ENCODE measurements at regions not wholly inside any gene's neighbourhood (a gene's known extent, or its start where the extent isn't known, plus 50 kb on each side); places are given as distances from the start of the nearest gene placed in this dataset.

- Histone ChIP-seq H3K27ac (ENCODE audit: extremely low read length, insufficient read depth, low read length) (no peak overlapping the region), H2AFZ (ENCODE audit: low read length) (no peak overlapping the region), H3K4me1 (ENCODE audit: insufficient read depth, low read length) (no peaks in the 10 kb centered on the region), H3K9me3 (ENCODE audit: low read length) (no peaks in the 10 kb centered on the region), H3K9ac (ENCODE audit: insufficient read depth, low read depth, low read length) (no peak overlapping the region), H3K79me2 (ENCODE audit: insufficient read depth, low read length) (no peaks in the 10 kb centered on the region), H4K20me1 (ENCODE audit: insufficient read depth, low read length) (no peaks in the 10 kb centered on the region), H3K36me3 (replicated peaks in 1 of 2; ENCODE audit: control insufficient read depth in 1 of 2, insufficient read depth in 2 of 2, low read length in 2 of 2) (no peaks in the 10 kb centered on the region), H3K4me2 (ENCODE audit: low read depth, low read length) (no peak overlapping the region), H3K4me3 (replicated peaks in 1 of 3; ENCODE audit: insufficient read depth in 1 of 3, low read depth in 2 of 3, low read length in 3 of 3) (no peak overlapping the region), H3K27me3 (ENCODE audit: control insufficient read depth in 1 of 2, insufficient read depth in 2 of 2, low read length in 2 of 2) (no peaks in the 10 kb centered on the region)
- 30% methylated on average over 7 of the region's 17 CpGs for WGBS (ENCODE audit: low lambda C conversion rate)
- ATAC-seq (no peak), DNase-seq (ENCODE audit: low spot score) (no peak), FAIRE-seq (no peak)
- CTCF ChIA-PET (ENCODE audit: low intra/inter-chr PET ratio, low total read pairs), result no interaction called here
- TF ChIP-seq ZKSCAN8 (CRISPR knock-in tag; IDR thresholded peaks at IDR 0.05; ENCODE audit: borderline replicate concordance) (no peak), ZFY (CRISPR knock-in tag; IDR thresholded peaks at IDR 0.05) (no peak), ZNF773 (CRISPR knock-in tag; IDR thresholded peaks at IDR 0.05; ENCODE audit: borderline replicate concordance) (no peak), PAX8 (CRISPR knock-in tag; IDR thresholded peaks at IDR 0.05; ENCODE audit: borderline replicate concordance) (no peak), POLR2AphosphoS2 (IDR thresholded peaks at IDR 0.05; ENCODE audit: low read depth, low read length) (no peak), IRX3 (CRISPR knock-in tag; IDR thresholded peaks at IDR 0.05; ENCODE audit: borderline replicate concordance, low read depth) (no peak), MXI1 (IDR thresholded peaks at IDR 0.05; ENCODE audit: borderline replicate concordance, low read depth, low read length) (no peak)
- TF ChIP-seq, protein P1, sequence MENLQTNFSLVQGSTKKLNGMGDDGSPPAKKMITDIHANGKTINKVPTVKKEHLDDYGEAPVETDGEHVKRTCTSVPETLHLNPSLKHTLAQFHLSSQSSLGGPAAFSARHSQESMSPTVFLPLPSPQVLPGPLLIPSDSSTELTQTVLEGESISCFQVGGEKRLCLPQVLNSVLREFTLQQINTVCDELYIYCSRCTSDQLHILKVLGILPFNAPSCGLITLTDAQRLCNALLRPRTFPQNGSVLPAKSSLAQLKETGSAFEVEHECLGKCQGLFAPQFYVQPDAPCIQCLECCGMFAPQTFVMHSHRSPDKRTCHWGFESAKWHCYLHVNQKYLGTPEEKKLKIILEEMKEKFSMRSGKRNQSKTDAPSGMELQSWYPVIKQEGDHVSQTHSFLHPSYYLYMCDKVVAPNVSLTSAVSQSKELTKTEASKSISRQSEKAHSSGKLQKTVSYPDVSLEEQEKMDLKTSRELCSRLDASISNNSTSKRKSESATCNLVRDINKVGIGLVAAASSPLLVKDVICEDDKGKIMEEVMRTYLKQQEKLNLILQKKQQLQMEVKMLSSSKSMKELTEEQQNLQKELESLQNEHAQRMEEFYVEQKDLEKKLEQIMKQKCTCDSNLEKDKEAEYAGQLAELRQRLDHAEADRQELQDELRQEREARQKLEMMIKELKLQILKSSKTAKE (CRISPR knock-in tag; IDR thresholded peaks at IDR 0.05; ENCODE audit: borderline replicate concordance), result no peak
- TF ChIP-seq, protein P2, sequence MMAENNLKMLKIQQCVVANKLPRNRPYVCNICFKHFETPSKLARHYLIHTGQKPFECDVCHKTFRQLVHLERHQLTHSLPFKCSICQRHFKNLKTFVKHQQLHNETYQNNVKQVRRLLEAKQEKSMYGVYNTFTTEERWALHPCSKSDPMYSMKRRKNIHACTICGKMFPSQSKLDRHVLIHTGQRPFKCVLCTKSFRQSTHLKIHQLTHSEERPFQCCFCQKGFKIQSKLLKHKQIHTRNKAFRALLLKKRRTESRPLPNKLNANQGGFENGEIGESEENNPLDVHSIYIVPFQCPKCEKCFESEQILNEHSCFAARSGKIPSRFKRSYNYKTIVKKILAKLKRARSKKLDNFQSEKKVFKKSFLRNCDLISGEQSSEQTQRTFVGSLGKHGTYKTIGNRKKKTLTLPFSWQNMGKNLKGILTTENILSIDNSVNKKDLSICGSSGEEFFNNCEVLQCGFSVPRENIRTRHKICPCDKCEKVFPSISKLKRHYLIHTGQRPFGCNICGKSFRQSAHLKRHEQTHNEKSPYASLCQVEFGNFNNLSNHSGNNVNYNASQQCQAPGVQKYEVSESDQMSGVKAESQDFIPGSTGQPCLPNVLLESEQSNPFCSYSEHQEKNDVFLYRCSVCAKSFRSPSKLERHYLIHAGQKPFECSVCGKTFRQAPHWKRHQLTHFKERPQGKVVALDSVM (CRISPR knock-in tag; IDR thresholded peaks at IDR 0.05), result no peak
- TF ChIP-seq, protein P3, sequence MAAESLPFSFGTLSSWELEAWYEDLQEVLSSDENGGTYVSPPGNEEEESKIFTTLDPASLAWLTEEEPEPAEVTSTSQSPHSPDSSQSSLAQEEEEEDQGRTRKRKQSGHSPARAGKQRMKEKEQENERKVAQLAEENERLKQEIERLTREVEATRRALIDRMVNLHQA (CRISPR knock-in tag; IDR thresholded peaks at IDR 0.05), result no peak
- no TSS peak for BruUV-seq (replicated peaks)
- POLR2A ChIA-PET, result no interaction called here
- in situ Hi-C loops (cut with HindIII; ENCODE audit: extremely low pct_ligation_motif_present, low pct_unique_long_range_greater_than_20kb) (no loop called here), intact Hi-C loops (cut with micrococcal nuclease; ENCODE audit: unreplicated experiment) (no loop called here)
Observed at GRCh38 chrX:150219374-150220185, 143.5 kb upstream of the MAMLD1 start.

Measured in HepG2 (cell line).